Neural cell (in vitro differentiated cells): ENCODE measurements at regions not wholly inside any gene's neighbourhood (a gene's known extent, or its start where the extent isn't known, plus 50 kb on each side); places are given as distances from the start of the nearest gene placed in this dataset.
"Not testable (repeated sequence)": the region's sequence is repeated elsewhere in the genome, so short reads cannot be mapped to it uniquely, and the experiment has no call there.

Source experiments
- H2AFZ ChIP-seq: fragments of 200-600, 300-800 bp; sonication (generic), shearing (Covaris generic); 2 replicates; pipeline ENCODE4 v1.6.0; 2014; ENCODE audit warnings: low read depth, mild to moderate bottlenecking, antibody characterized with exemption, low read length, moderate library complexity
- H3F3A ChIP-seq: fragments of 200-600 bp; shearing (Covaris generic); 2 replicates; pipeline ENCODE4 v1.6.1; 2016; ENCODE audit warnings: mild to moderate bottlenecking, moderate library complexity, mixed read lengths, antibody characterized with exemption, low read length; ENCODE audit not compliant: insufficient read depth, poor library complexity, severe bottlenecking
- H3K27ac ChIP-seq: fragments of 200-600, 300-800 bp; sonication (generic), shearing (Covaris generic); 2 replicates; pipeline ENCODE4 v1.5.1; 2014; ENCODE audit warnings: mild to moderate bottlenecking, low read length, moderate library complexity
- H3K27me3 ChIP-seq: fragments of 300-800, 200-600 bp; sonication (generic), shearing (Covaris generic); 2 replicates; pipeline ENCODE4 v1.6.0; 2014; ENCODE audit warnings: mild to moderate bottlenecking, low read depth, low read length, moderate library complexity; ENCODE audit not compliant: insufficient read depth
- H3K36me3 ChIP-seq: fragments of 300-800, 200-600 bp; sonication (generic), shearing (Covaris generic); 2 replicates; pipeline ENCODE4 v1.5.1; 2014; ENCODE audit warnings: mild to moderate bottlenecking, antibody characterized with exemption, low read length, moderate library complexity; ENCODE audit not compliant: insufficient read depth
- H3K4me2 ChIP-seq: fragments of 300-800, 200-600 bp; sonication (generic), shearing (Covaris generic); 2 replicates; pipeline ENCODE4 v1.6.0; 2014; ENCODE audit warnings: mild to moderate bottlenecking, low read length
- H3K4me3 ChIP-seq: fragments of 300-800, 200-600 bp; sonication (generic), shearing (Covaris generic); 2 replicates; pipeline ENCODE4 v1.5.1; 2014; ENCODE audit warnings: mild to moderate bottlenecking, low read length, moderate library complexity
- H3K79me2 ChIP-seq: fragments of 200-600 bp; shearing (Covaris generic); replicated peaks from 2 replicates; pipeline ENCODE4 v1.6.0; 2014; ENCODE audit warnings: mild to moderate bottlenecking, low read length, moderate library complexity; ENCODE audit not compliant: insufficient read depth
- H3K9ac ChIP-seq: fragments of 300-800, 200-600 bp; sonication (generic), shearing (Covaris generic); 2 replicates; pipeline ENCODE4 v1.6.1; 2016; ENCODE audit warnings: mild to moderate bottlenecking, low read length, mixed read lengths
- H3K9me2 ChIP-seq: fragments of 200-600 bp; shearing (Covaris generic); 2 replicates; pipeline ENCODE4 v1.6.1; 2016; ENCODE audit warnings: mild to moderate bottlenecking, low read length, mixed read lengths; ENCODE audit not compliant: insufficient read depth
- H3K9me3 ChIP-seq: fragments of 200-600, 300-800 bp; sonication (generic), shearing (Covaris generic); 2 replicates; pipeline ENCODE4 v1.6.1; 2016; ENCODE audit warnings: mild to moderate bottlenecking, mixed run types, low read length, moderate library complexity, mixed read lengths
- H4K20me1 ChIP-seq: fragments of 200-600 bp; shearing (Covaris generic); 2 replicates; pipeline ENCODE4 v1.6.1; 2016; ENCODE audit warnings: mild to moderate bottlenecking, mixed run types; ENCODE audit not compliant: insufficient read depth
- EP300 ChIP-seq: fragments of 450-650 bp; conservative IDR thresholded peaks from 2 replicates; pipeline ENCODE4 v1.6.1; 2014; ENCODE audit warnings: antibody characterized with exemption, mild to moderate bottlenecking, moderate library complexity; ENCODE audit not compliant: poor library complexity, severe bottlenecking
- EZH2 ChIP-seq: fragments of 200-600, 300-800 bp; shearing (Covaris generic), sonication (generic); IDR thresholded peaks from 2 replicates; pipeline ENCODE4 v1.6.1; 2014; ENCODE audit warnings: antibody characterized with exemption, low read length, borderline replicate concordance, mild to moderate bottlenecking; ENCODE audit not compliant: insufficient read depth, poor library complexity, severe bottlenecking
- MXI1 ChIP-seq: fragments of 450-650 bp; conservative IDR thresholded peaks from 2 replicates; pipeline ENCODE4 v1.6.1; 2014; ENCODE audit warnings: antibody characterized with exemption, mild to moderate bottlenecking; ENCODE audit not compliant: poor library complexity, severe bottlenecking
- POLR2AphosphoS5 ChIP-seq: IDR thresholded peaks from 2 replicates; pipeline ENCODE4 v1.6.1; 2012
- RAD21 ChIP-seq: fragments of 450-650 bp; conservative IDR thresholded peaks from 2 replicates; pipeline ENCODE4 v1.6.1; 2014; ENCODE audit warnings: antibody characterized with exemption, mild to moderate bottlenecking, moderate library complexity
- SMC3 ChIP-seq: fragments of 450-650 bp; conservative IDR thresholded peaks from 2 replicates; pipeline ENCODE4 v1.6.1; 2014; ENCODE audit warnings: antibody characterized with exemption, mild to moderate bottlenecking, moderate library complexity; ENCODE audit not compliant: poor library complexity
- TAF1 ChIP-seq: IDR thresholded peaks from 2 replicates; pipeline ENCODE4 v1.6.1; 2012; ENCODE audit warnings: low read depth
- TF ChIP-seq, protein P1 (sequence below): fragments of 450-650 bp; IDR thresholded peaks from 2 replicates; pipeline ENCODE4 v1.5.1; 2014; ENCODE audit warnings: antibody characterized with exemption, mild to moderate bottlenecking, moderate library complexity; ENCODE audit not compliant: poor library complexity, severe bottlenecking
- TF ChIP-seq, protein P2 (sequence below): IDR thresholded peaks from 2 replicates; pipeline ENCODE4 v1.6.1; 2012; ENCODE audit warnings: borderline replicate concordance

DNA sequence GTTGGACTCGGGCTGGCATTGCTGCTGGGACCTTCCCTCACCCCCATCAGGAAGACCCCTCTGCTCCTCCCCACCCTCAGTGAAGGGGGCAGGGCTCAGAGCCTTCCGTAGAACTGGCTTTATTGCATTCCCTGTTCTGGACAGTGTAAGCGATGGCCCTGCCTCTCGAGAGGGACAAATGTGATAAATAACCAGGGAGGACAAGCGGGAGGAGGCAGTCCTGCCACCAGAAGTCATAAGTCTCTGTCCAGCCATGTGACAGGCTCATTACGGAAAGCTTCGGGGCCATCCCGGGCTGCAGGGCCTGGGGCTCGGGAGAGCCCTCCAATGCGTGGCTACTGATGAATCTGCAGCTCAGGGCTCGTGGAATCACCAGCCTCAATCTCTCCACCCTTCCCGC, 58.5 kb upstream of the MDGA1 start:
- Histone ChIP-seq H3K36me3 (no peaks in the 10 kb centered on the region), H3K9me2 (no peaks in the 10 kb centered on the region), H3F3A (no peaks in the 10 kb centered on the region), H3K79me2 (no peaks in the 10 kb centered on the region), H3K4me3 (no peak overlapping the region), H3K9ac (no peak overlapping the region), H3K4me2 (no peak overlapping the region), H4K20me1 (no peaks in the 10 kb centered on the region), H3K27ac (no peak overlapping the region), H2AFZ (no peak overlapping the region), H3K27me3 (no peaks in the 10 kb centered on the region), H3K9me3 (no peaks in the 10 kb centered on the region)
- TF ChIP-seq, protein P1, sequence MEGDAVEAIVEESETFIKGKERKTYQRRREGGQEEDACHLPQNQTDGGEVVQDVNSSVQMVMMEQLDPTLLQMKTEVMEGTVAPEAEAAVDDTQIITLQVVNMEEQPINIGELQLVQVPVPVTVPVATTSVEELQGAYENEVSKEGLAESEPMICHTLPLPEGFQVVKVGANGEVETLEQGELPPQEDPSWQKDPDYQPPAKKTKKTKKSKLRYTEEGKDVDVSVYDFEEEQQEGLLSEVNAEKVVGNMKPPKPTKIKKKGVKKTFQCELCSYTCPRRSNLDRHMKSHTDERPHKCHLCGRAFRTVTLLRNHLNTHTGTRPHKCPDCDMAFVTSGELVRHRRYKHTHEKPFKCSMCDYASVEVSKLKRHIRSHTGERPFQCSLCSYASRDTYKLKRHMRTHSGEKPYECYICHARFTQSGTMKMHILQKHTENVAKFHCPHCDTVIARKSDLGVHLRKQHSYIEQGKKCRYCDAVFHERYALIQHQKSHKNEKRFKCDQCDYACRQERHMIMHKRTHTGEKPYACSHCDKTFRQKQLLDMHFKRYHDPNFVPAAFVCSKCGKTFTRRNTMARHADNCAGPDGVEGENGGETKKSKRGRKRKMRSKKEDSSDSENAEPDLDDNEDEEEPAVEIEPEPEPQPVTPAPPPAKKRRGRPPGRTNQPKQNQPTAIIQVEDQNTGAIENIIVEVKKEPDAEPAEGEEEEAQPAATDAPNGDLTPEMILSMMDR: no peak
- TF ChIP-seq TAF1 (no peak), EP300 (no peak), RAD21 (no peak), SMC3 (no peak), MXI1 (no peak), POLR2AphosphoS5 (no peak), EZH2 (no peak)
- TF ChIP-seq, protein P2, sequence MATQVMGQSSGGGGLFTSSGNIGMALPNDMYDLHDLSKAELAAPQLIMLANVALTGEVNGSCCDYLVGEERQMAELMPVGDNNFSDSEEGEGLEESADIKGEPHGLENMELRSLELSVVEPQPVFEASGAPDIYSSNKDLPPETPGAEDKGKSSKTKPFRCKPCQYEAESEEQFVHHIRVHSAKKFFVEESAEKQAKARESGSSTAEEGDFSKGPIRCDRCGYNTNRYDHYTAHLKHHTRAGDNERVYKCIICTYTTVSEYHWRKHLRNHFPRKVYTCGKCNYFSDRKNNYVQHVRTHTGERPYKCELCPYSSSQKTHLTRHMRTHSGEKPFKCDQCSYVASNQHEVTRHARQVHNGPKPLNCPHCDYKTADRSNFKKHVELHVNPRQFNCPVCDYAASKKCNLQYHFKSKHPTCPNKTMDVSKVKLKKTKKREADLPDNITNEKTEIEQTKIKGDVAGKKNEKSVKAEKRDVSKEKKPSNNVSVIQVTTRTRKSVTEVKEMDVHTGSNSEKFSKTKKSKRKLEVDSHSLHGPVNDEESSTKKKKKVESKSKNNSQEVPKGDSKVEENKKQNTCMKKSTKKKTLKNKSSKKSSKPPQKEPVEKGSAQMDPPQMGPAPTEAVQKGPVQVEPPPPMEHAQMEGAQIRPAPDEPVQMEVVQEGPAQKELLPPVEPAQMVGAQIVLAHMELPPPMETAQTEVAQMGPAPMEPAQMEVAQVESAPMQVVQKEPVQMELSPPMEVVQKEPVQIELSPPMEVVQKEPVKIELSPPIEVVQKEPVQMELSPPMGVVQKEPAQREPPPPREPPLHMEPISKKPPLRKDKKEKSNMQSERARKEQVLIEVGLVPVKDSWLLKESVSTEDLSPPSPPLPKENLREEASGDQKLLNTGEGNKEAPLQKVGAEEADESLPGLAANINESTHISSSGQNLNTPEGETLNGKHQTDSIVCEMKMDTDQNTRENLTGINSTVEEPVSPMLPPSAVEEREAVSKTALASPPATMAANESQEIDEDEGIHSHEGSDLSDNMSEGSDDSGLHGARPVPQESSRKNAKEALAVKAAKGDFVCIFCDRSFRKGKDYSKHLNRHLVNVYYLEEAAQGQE: no peak

DNA sequence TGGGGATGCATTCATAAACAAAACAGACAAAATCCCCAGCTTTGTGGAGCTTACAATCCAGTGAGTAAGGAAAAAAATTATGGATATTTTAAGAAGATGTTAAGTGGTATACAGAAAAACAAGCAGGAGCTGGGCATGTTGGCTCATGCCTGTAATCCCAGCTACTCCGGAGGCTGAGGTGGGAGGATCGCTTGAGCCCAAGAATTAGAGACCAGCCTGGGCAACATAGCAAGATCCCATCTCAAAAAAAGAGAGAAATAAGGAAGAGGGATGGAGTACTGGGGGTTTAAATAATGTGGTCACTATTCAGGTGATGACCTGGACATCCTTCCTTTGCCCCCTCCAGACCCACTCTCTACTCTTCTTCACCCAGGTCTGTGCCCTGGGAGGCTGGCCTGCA, 55.0 kb upstream of the MDGA1 start:
- Histone ChIP-seq H2AFZ (no peak overlapping the region), H3F3A (no peaks in the 10 kb centered on the region), H3K27me3 (no peaks in the 10 kb centered on the region), H3K9me2 (no peaks in the 10 kb centered on the region), H3K27ac (no peak overlapping the region), H4K20me1 (no peaks in the 10 kb centered on the region), H3K9ac (no peak overlapping the region), H3K36me3 (no peaks in the 10 kb centered on the region), H3K4me2 (no peak overlapping the region), H3K79me2 (no peaks in the 10 kb centered on the region), H3K4me3 (no peak overlapping the region), H3K9me3 (no peaks in the 10 kb centered on the region)
- TF ChIP-seq POLR2AphosphoS5: no peak
- no peak for TF ChIP-seq EZH2
- no peak for TF ChIP-seq EP300
- no peak for TF ChIP-seq TAF1
- no peak for TF ChIP-seq SMC3
- no peak for TF ChIP-seq MXI1
- TF ChIP-seq, protein P1: no peak
- no peak for TF ChIP-seq RAD21
- TF ChIP-seq, protein P2: no peak

DNA sequence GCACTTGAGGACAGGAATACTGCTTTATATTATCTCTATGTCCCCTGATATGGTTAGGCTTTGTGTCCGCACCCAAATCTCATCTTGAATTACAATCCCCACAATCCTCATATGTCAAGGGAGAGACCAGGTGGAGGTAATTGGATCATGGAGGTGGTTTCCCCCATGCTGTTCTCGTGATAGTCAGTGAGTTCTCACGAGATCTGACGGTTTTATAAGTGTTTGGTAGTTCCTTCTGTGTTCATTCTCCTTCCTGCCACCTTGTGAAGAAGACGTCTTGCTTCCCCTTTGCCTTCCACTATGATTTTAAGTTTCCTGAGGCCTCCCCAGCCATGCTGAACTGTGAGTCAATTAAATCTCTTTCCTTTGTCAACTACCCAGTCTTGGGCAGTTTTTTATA, 51.7 kb upstream of the MDGA1 start:
- not testable (repeated sequence) for H3K27ac ChIP-seq, H2AFZ ChIP-seq, H4K20me1 ChIP-seq

More for the DNA sequence above, 51.7 kb upstream of the MDGA1 start:
- not testable (repeated sequence) for H3K9me2 ChIP-seq, H3K4me2 ChIP-seq, H3K4me3 ChIP-seq, H3K36me3 ChIP-seq, H3K27me3 ChIP-seq, H3K9ac ChIP-seq, H3K79me2 ChIP-seq, H3F3A ChIP-seq, H3K9me3 ChIP-seq
